ENCODE measurements at regions not wholly inside any gene's neighbourhood (a gene's known extent, or its start where the extent isn't known, plus 50 kb on each side); places are given as distances from the start of the nearest gene placed in this dataset.

DNA sequence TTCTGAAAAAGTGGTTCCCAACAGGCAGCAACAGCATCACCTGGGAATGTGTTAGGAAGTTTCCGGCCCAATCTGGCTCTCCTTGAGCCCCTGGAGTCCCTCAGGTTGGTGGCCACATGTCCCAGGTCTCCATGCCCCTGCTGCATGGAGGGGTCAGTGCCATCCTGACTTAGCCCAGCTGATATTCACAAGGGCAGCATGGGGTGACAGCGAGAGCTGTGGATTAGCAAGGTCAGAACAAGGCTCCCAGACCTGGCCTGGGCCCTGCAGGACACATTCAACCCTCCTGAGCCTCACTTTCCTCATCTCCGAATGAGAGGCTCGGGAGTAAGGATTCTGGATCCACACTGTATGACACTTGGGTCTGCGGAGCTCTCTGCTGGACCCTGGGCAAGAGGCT lies 243.8 kb upstream of the TLE3 start:
- ChIA-PET POLR2A (interaction anchor here (0.8 kb wide), 1 partner anchor 35 kb away, joined by 3 read pairs; no protein-coding TSS in a partner anchor), CTCF (ENCODE audit: low intra/inter-chr PET ratio) (no interaction called here)
- Histone ChIP-seq H3K9ac (ENCODE audit: insufficient read depth in 1 of 2, low read depth in 2 of 2, low read length in 2 of 2) (no peak overlapping the region), H3K9me3 (replicated peaks; ENCODE audit: control insufficient read depth, insufficient read depth, low read depth, low read length) (no peaks in the 10 kb centered on the region), H3K4me3 (no peak overlapping the region), H3K27me3 (ENCODE audit: control insufficient read depth in 2 of 2, insufficient read depth in 2 of 2, low read length in 2 of 2) (peaks cover 10 to 46% of the 10 kb centered on the region in 2 experiments), H3K27ac (ENCODE audit: extremely low read depth, low read depth, low read length) (no peak overlapping the region), H3K4me1 (replicated peaks in 1 of 2; ENCODE audit: control insufficient read depth in 2 of 2, insufficient read depth in 2 of 2, low read length in 2 of 2) (no peaks in the 10 kb centered on the region; a peak in 1 of 5 replicates), H3K36me3 (ENCODE audit: control insufficient read depth, insufficient read depth, low read length) (no peaks in the 10 kb centered on the region), H3K9me1 (ENCODE audit: control insufficient read depth, insufficient read depth, low read length) (no peaks in the 10 kb centered on the region), H4K20me1 (replicated peaks; ENCODE audit: control insufficient read depth, insufficient read depth, low read length) (no peaks in the 10 kb centered on the region), H2AFZ (ENCODE audit: low read depth, low read length) (no peak overlapping the region), H3K4me2 (ENCODE audit: insufficient read depth, low read length) (no peak overlapping the region), H3K79me2 (ENCODE audit: control insufficient read depth, insufficient read depth, low read length) (no peaks in the 10 kb centered on the region)
- DNase-seq (ENCODE audit: extremely low read depth in 1 of 4, low spot score in 3 of 4): no peak
- ATAC-seq: no peak
- 4% methylated on average over 5 of the region's 5 CpGs for WGBS (ENCODE audit: insufficient coverage, low coverage, missing lambda C conversion rate)
- intact Hi-C loops (cut with micrococcal nuclease): no loop called here
- BruUV-seq (replicated peaks): no TSS peak
- TF ChIP-seq RFX5 (IDR thresholded peaks at IDR 0.05; ENCODE audit: low read depth, low read length): no peak
- TF ChIP-seq ZNF764 (CRISPR knock-in tag; IDR thresholded peaks at IDR 0.05; ENCODE audit: low read depth): no peak
- TF ChIP-seq NR2F6 (CRISPR knock-in tag; IDR thresholded peaks at IDR 0.05): no peak
- TF ChIP-seq TCF7 (IDR thresholded peaks at IDR 0.05; ENCODE audit: borderline replicate concordance): no peak
- TF ChIP-seq, protein P1, sequence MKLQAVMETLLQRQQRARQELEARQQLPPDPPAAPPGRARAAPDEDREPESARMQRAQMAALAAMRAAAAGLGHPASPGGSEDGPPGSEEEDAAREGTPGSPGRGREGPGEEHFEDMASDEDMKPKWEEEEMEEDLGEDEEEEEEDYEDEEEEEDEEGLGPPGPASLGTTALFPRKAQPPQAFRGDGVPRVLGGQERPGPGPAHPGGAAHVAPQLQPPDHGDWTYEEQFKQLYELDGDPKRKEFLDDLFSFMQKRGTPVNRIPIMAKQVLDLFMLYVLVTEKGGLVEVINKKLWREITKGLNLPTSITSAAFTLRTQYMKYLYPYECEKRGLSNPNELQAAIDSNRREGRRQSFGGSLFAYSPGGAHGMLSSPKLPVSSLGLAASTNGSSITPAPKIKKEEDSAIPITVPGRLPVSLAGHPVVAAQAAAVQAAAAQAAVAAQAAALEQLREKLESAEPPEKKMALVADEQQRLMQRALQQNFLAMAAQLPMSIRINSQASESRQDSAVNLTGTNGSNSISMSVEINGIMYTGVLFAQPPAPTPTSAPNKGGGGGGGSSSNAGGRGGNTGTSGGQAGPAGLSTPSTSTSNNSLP (IDR thresholded peaks at IDR 0.05; ENCODE audit: borderline replicate concordance, low read depth, low read length): no peak
- no peak for TF ChIP-seq MCM2 (IDR thresholded peaks at IDR 0.05; ENCODE audit: low read depth)
- no peak for TF ChIP-seq CHD1 (IDR thresholded peaks at IDR 0.05; ENCODE audit: low read length)
- no peak for TF ChIP-seq STAT5B (CRISPR knock-in tag; IDR thresholded peaks at IDR 0.05)
- FAIRE-seq: no peak
- in situ Hi-C loops (cut with MboI): no loop called here
